Suppressor macrophage treated with lipopolysaccharide for 1 hour (primary cell): ENCODE measurements at regions not wholly inside any gene's neighbourhood (a gene's known extent, or its start where the extent isn't known, plus 50 kb on each side); places are given as distances from the start of the nearest gene placed in this dataset.

Experiments used
- DNase-seq, 3 donors: peaks; one replicate each; pipeline ENCODE4 v3.0.0-alpha.2; 2020 to 2022

- DNase-seq = peak; percentile 18 to 24 (median 23)
Measured at GRCh38 chr3:31157047-31157694, 262.7 kb upstream of the GADL1 start.

- DNase-seq = no peak
Measured at GRCh38 chr3:31157893-31158620, 263.6 kb upstream of the GADL1 start.

- no peak for DNase-seq
Measured at GRCh38 chr3:31159331-31160039, 265.0 kb upstream of the GADL1 start.

- no peak for DNase-seq
Measured at GRCh38 chr3:31161889-31162288, 267.4 kb upstream of the GADL1 start.

DNA sequence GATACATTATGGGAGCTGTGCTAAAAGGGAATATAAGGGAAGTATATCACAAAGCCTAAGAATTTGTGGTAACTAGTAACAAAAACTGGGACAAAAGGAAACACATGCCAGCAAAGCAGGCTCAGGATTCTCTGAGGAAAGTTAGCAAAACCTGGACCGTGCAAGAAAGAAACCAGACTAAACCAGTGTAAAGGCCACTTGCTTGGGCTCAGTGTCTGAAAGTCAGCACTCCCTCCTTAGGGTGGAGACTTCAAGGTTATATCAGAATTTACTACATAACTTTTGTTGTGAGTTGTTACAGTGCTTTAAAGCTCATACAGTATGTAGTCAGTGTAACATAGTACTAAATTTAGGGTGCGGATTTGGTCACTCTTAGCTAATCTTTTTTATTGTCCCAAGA is 269.9 kb upstream of the GADL1 start:
- no peak for DNase-seq

GRCh38 chr3:31165399-31165860 is 271.0 kb upstream of the GADL1 start:
- no peak for DNase-seq

DNA sequence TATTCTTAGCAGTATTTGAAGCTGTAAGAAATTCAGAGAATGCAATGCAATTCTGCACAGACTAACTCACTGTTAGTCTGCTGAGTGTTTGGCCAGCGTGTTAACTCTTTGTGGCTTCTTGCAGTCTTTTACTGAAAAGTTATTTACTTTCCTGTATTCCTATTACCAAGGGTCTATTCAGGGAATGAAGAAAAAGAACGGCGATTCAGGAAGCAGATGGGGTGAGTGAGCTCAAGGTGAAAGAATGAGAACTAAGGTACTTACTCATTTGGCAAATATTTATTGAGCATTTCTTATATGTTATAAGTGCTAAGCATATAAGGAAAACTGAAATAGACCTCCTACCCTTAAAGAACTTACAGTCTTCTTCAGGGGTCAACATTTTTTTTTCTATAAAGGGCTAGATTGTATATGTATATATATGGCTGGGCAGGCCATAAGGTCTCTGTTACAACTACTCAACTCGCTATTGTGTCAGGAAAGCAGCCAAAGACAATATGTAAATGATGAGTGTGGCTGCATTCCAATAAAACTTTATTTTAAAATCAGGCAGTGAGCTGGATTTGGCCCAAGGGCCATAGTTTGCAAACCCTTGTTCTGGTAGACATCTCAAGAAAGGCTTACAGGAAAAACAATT is 271.9 kb upstream of the GADL1 start:
- no peak for DNase-seq

DNA sequence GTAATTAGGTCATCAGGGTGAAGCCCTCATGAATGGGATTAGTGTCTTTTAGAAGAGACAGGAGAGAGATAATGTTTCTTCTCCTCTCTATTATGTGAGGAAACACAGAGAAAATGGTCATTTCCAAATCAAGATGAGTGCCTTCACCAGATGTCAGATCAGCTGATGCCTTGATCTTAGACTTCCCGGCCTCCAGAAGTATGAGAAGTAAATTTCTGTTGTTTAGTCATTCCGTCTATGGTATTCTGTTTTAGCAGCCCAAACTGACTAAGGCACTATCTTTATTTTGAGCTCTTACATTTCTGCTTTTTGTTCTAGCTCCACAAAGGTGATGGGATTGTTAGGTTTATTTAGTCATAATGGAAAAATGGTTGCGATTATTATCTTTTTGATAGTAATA is 273.2 kb upstream of the GADL1 start:
- DNase-seq = no peak

DNA sequence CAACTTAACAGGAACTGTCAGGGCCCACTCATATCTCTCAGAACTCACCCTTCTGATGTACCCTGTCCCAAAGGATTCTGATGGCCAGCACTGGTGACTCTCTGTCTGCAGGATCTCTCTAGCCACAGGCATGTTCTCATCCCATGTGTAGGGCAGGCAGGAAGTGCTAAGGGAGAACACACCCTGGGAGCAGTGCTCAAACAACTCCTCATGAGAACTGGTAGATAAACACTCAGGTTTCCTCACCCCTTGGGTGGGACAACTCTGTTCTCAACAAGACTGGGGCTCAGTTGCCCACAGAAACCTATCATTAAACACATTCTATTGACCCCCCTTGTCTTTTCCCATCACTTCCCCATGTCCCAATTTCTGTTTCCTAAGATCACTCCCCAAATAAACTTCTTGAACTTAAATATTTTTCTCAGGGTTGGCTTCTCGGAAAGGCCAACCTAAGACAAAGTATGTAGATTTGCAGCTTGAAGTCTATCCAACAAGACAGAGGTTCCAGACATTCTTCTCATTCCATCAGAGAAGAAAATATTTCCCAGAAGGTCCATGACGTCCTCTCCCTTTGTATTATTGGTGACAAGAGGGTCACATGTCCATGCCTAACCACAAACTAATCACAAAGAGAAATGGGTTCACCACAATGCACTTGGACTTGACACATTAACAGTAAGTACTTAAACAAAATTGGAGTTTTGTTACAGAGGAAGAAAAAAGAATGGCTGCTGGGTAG is 276.6 kb upstream of the GADL1 start:
- peak in 1 of 3 donors; percentile 5 for DNase-seq

GRCh38 chr3:31172336-31172735 is 277.9 kb upstream of the GADL1 start:
- DNase-seq = no peak

DNA sequence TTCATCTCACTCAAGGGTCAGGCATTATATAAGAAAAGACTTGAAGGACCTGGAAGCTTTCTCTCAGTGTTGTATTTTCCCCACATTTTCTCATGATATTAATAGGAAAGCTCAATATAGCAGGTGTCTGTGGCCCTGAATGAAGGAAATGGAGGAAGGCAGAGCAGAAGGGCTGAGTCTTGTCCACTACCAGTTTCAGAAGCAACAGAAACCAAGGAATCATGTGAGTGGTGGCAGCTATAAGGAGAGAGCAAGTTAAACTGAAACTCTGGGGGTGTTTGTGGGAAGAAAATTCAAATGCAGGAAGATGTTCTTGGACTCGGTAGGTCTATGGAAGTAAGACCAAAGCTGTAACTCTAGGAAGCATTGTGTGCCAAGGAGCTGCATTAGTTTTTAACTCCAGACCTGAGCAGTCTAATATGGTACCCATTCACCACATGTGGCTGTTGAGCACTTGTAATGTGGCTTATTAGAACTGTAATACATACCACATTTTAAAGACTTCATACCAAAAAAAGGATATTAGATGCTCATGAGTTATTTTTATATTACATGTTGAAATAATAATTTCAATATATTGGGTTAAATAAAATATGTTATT is 278.8 kb upstream of the GADL1 start:
- DNase-seq = no peak

DNA sequence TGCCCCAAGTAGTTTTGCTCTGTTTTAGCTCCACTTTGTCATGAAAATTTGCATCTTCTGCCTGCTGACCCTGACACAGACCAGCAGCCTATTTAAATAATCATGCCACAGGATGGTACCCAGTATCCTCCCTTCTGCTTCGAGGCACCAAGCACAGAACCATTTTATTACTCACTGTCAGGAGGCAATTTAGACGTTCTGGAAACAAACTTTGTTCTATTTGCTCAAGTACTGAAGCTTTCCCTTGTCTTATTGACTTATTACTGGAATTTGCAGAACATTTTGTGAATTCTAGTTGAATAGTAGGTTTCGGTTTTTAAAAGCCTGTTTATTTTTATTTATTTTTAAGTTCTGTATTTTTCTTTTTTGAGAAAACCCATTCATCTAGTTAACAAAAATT is 279.6 kb upstream of the GADL1 start:
- no peak for DNase-seq

DNA sequence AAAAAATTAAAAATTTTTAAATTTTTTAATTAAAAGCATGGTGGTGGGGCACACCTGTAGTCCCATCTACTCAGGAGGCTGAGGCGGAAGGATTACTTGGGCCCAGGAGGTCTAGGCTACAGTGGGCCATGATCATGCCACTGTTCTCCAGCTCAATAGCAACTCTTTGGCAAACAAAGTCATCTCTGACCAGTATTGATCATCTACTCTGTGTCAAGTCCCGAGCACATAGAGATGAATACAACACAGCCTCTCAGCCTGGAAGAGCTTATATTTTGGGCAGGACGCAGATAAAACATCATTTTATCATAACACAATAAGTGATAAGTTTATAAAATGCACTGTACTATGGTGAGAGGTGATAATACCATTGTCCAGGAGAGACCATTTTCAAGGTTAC is 281.6 kb upstream of the GADL1 start:
- DNase-seq = no peak

GRCh38 chr3:31178467-31178866 is 284.0 kb upstream of the GADL1 start:
- DNase-seq = peak in 1 of 3 donors; percentile 4

DNA sequence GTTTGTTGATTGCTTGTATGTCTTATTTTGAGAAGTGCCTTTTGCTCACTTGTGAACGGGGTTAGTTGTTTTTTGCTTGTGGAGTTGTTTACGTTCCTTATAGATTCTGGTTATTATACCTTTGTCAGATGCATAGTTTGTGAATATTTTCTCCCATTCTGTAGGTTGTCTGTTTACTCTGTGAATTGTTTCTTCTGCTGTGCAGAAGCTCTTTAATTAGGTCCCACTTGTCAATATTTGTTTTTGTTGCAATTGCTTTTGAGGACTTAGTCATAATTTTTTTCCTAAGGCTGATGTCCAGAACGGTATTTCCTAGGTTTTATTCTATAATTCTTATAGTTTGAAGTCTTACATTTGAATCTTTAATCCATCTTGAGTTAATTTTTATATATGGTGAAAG is 285.3 kb upstream of the GADL1 start:
- no peak for DNase-seq

DNA sequence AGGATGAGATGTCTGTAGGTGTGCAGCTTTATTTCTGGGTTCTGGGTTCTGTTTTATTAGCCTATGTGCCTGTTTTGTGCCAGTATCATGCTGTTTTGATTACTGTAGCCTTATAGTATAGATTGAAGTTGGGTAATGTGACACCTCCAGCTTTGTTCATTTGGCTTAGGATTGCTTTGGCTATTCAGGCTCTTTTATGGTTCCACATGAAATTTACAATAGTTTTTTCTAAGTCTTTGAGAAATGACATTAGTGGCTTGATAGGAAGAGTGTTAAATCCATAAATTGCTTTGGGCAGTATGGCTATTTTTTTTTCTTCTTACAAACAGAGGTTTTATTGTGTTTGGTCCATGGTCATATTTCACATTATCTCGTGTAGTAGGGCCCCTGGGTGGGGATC is 285.8 kb upstream of the GADL1 start:
- DNase-seq = no peak

DNA sequence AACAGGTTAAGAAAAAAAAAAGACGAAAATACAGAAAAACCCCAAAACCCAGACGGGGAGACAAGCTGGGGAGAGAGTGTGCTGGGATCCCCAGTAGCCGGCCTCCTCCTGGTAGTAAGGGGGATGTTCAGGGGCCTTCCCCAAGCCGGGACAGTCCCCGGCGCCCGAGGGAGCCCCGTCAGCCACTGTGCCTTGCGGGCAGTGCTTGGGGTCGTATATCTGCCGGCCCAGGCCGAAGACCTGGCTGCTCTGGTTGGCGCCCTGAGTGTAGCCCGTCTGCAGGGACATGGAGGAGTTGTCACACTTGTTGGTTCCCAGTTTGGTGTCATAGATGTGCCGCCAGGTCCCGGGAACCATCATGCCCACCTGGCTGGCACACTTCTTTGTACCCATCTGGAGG is 287.2 kb upstream of the GADL1 start:
- no peak for DNase-seq

DNA sequence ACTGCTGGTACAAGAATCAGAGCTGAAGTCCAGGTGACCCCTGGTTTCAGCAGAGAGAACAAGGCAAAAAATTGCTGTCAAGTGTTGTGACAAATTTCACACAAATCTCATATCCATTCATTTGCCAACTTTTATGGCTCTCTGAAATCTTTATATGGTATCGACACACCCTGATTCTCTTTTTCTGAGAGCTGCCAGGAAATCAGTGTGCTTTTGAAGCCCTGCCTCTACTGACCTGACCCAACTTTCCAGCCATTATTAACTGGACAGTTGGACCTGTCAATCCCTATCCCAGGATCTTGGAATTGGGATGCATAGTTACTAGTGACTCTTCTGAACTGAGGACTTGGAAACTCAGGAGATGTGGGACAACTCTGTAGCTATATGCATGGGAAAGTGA is 288.2 kb upstream of the GADL1 start:
- no peak for DNase-seq

DNA sequence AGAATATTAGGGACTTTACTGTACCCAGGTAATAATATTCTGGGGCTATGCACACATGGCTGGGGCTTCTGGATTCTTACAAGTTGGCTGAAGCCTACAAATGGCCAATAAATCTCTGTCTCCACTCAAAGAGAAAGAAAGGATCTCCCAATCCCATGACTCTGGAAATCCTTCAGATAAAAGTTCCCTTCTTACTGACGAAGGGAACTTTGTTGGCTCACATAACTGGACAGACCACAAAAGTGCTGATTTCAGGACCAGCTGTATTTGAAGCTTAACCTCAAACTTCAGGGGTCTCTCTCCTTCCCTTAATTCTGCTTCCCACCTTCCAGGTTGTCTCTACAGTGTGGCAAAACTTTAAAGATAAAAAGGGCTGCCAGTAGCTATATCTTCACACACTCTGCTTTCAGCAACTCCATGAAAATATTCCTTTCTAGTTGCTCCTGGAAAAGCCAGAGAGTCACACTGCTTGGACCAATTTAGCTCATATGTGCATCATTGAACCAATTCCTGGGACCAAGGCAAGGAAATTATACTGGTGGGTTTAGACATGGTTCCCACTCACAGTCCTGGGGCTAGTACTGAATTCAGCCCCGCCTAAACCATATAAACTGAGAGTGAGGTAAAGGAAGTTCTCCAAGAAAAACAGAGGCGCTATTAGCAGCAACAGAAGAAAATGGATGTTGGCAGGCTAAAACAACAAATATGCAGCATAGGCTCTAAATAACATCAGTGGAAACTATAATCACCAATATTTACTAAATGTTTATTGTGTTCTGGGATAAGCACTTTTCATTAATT is 290.0 kb upstream of the GADL1 start:
- DNase-seq = no peak

DNA sequence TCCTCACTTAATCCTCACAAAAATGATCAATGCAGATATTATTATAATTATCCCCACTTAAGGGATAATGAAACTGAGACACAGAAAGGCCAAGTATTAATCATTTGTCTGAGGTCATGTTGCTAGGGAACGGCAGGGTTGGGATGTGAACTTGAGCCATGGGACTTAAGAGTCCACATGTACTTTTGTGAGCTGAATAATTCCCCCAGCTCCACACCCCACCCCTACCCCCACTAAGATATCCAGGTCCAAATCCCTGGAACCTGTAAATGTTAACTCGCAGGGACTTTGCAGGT is 290.5 kb upstream of the GADL1 start:
- DNase-seq = no peak

DNA sequence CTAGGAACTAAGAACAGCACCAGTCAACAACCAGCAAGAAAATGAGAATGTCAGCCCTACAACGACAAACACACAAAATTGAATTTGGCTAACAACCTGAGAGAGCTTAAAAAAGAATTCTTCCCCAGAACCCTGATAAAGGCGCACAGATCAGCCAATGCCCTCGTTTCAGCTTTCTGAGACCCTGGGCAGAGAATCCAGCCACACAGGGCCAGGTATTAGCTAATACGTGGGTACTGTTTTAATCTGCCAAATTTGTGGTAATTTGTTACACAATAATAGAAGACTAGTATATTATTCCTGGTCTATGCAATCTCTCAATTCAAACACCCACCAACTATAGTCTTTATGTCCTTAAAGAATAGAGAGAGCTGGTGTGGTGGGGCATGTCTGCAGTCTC is 291.6 kb upstream of the GADL1 start:
- no peak for DNase-seq

DNA sequence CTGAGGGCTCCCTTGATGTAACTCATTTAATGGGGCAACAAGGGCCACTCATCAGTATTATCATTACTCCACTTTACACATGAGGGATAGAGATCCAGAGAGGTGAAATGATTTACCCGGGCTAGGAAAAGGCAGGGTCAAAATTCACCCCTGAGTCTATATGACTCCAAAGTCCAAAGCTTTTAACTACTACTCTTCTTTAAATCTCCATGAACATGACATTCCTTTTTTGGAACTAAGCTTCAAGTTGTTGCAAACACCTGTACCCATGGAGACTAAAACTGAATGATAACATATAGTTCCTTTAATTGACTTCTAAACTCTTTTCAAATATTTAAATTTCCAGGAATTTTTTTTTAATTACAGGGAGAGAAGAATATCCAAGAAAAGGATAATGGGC is 292.9 kb upstream of the GADL1 start:
- no peak for DNase-seq
